ENCODE measurements at regions not wholly inside any gene's neighbourhood (a gene's known extent, or its start where the extent isn't known, plus 50 kb on each side); places are given as distances from the start of the nearest gene placed in this dataset.

DNA sequence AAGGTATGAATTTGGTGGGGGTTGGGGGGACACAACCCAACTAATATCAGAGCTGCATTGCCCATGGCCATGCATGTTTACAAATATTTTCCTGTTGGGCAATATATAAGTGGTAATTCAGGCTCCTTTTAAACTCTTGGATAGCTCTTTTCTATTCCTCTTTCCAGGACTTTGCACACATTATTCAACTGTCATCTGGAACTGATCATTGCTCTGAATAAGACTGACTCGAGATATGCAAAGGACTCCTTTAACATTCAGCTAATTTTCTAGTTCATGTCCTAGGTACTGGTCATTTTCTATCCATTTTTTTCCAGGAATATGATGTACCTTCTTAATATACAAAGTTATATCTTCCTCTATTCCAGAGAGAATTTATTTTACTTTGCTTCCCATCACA is 89.5 kb upstream of the STK32A start:
- TF ChIP-seq, protein P1, sequence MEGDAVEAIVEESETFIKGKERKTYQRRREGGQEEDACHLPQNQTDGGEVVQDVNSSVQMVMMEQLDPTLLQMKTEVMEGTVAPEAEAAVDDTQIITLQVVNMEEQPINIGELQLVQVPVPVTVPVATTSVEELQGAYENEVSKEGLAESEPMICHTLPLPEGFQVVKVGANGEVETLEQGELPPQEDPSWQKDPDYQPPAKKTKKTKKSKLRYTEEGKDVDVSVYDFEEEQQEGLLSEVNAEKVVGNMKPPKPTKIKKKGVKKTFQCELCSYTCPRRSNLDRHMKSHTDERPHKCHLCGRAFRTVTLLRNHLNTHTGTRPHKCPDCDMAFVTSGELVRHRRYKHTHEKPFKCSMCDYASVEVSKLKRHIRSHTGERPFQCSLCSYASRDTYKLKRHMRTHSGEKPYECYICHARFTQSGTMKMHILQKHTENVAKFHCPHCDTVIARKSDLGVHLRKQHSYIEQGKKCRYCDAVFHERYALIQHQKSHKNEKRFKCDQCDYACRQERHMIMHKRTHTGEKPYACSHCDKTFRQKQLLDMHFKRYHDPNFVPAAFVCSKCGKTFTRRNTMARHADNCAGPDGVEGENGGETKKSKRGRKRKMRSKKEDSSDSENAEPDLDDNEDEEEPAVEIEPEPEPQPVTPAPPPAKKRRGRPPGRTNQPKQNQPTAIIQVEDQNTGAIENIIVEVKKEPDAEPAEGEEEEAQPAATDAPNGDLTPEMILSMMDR (IDR thresholded peaks at IDR 0.05; ENCODE audit: insufficient read depth, low read length, severe bottlenecking): no peak
- H3K4me3 ChIP-seq (ENCODE audit: low read depth, low read length): no peak overlapping the region
- no peaks in the 10 kb centered on the region for H3K36me3 ChIP-seq (ENCODE audit: control insufficient read depth, insufficient read depth, low read length)
- DNase-seq (ENCODE audit: low read depth): no peak
- no peak for FAIRE-seq
- H3K27me3 ChIP-seq (ENCODE audit: control insufficient read depth, insufficient read depth, low read length): no peaks in the 10 kb centered on the region

DNA sequence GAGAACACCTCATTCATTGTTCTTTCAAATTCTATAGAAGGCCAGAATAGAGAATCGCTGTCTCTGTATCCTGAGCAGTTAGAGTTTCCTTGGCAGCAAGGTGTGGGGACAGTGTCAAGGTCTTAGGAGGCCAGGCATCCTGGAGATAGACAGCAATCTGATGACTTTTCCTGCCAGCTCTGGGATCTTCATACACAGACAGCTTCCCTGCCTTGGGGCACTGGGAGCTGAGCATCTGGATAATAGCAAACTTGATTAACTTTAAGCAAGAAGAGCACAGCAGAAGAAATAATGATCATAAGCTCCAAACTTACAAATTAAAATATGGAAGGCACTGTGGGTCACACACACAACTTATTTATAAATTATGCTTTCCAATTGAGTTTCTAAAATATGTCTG is 86.1 kb upstream of the STK32A start:
- Histone ChIP-seq H3K27me3 (ENCODE audit: control insufficient read depth, insufficient read depth, low read length) (no peaks in the 10 kb centered on the region), H3K4me3 (ENCODE audit: low read depth, low read length) (no peak overlapping the region), H3K36me3 (ENCODE audit: control insufficient read depth, insufficient read depth, low read length) (no peaks in the 10 kb centered on the region)
- no peak for DNase-seq (ENCODE audit: low read depth)
- no peak for FAIRE-seq
- TF ChIP-seq, protein P1 (IDR thresholded peaks at IDR 0.05; ENCODE audit: insufficient read depth, low read length, severe bottlenecking): no peak

DNA sequence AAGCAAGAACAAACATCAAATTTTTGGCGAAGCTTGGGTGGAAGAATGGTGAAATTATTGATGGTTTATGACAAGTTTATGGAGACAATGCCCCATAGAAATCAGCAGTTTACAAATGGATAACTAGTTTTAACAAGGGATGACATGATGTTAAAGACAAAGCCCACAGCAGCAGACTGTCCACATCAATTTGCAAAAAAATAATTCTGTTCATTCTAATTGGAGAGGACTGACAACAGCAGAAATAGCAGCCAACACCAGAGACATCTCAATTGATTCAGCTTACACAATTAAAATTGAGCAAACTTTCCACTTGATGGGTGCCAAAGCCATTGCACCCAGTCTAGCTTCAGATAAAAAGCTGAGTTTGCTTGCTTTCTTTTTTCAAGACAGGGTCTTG is 82.7 kb upstream of the STK32A start:
- DNase-seq (ENCODE audit: low read depth) (no peak), FAIRE-seq (no peak)
- Histone ChIP-seq H3K36me3 (ENCODE audit: control insufficient read depth, insufficient read depth, low read length) (no peaks in the 10 kb centered on the region), H3K4me3 (ENCODE audit: low read depth, low read length) (no peak overlapping the region), H3K27me3 (ENCODE audit: control insufficient read depth, insufficient read depth, low read length) (no peaks in the 10 kb centered on the region)
- TF ChIP-seq, protein P1 (IDR thresholded peaks at IDR 0.05; ENCODE audit: insufficient read depth, low read length, severe bottlenecking): no peak

DNA sequence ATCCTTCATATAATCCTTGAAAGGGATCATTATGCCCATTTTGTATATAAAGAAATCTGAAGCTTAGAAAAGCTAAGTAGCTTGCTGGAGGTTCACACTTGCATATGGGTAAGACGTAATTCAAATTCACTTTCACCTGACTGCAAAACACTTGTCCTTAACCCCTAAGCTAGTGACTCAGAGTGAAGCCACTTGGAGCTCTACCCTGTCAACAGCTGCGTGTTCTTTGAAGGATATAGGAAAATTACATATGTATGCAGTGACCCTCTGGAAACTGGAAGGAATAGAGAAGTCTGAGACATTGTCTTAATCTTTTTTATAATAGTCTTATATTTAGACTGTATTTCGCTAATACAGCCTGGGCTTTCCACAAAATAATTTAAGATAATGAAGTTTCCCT is 80.0 kb upstream of the STK32A start:
- no peaks in the 10 kb centered on the region for H3K27me3 ChIP-seq (ENCODE audit: control insufficient read depth, insufficient read depth, low read length)
- H3K4me3 ChIP-seq (ENCODE audit: low read depth, low read length): no peak overlapping the region
- no peak for FAIRE-seq
- H3K36me3 ChIP-seq (ENCODE audit: control insufficient read depth, insufficient read depth, low read length): no peaks in the 10 kb centered on the region
- no peak for DNase-seq (ENCODE audit: low read depth)
- TF ChIP-seq, protein P1 (IDR thresholded peaks at IDR 0.05; ENCODE audit: insufficient read depth, low read length, severe bottlenecking): no peak

DNA sequence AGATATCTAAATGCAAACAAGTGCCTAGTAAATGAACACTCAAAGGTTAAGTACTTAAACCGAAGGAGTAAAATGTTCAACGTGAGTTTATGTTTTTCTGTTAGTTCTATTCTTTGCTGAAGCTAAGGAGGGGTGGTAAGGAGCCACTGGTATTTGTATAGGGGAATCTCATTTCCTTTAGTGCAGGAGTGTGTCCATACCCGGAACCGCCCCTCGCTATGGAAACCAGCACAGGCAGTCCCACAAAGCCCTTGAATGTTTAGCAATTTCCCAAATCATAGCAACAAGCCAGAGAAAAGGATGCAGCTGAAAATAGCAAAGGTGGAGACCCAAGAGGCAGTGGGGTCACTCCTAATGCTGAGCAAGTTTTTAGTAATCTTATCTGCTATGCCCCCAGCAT is 78.8 kb upstream of the STK32A start:
- TF ChIP-seq, protein P1 (IDR thresholded peaks at IDR 0.05; ENCODE audit: insufficient read depth, low read length, severe bottlenecking): no peak
- DNase-seq (ENCODE audit: low read depth) (no peak), FAIRE-seq (no peak)
- Histone ChIP-seq H3K4me3 (ENCODE audit: low read depth, low read length) (no peak overlapping the region), H3K27me3 (ENCODE audit: control insufficient read depth, insufficient read depth, low read length) (no peaks in the 10 kb centered on the region), H3K36me3 (ENCODE audit: control insufficient read depth, insufficient read depth, low read length) (no peaks in the 10 kb centered on the region)

DNA sequence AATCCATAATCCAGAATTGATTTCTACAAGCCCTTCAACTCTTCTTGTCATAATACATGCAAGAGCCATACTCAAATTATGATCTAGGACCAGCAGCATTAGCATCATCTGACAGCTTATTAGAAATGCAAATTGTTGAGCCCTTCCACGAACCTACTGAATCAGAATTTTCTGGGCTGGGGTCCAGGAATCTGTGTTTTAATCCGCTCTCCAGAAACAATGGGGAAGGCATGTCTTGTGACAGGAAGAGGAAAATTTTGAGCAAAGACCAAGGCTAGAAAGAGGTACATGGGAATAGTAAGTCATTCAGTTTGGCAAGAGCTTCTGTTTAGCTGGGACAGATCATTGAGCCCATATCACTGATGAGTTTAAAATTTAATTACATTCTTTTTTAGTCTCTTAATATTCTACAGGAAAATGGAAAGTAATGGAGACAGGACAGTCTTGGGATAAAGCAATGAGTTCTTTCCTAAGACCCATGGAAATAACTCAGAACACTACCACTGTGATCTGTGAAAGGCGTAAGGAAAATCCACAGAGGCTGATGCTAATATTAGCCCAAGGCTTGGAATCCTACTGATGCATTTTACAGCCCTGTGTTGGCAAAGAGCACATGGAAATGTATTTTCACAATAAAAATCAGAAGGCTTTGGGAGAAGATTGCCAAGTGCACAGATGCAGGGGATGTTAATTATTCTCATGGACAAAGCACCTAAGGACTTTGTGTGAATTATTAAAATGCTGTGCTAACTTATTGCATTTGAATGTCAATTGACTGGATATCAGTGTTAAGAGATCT is 73.7 kb upstream of the STK32A start:
- Histone ChIP-seq H3K4me3 (ENCODE audit: low read depth, low read length) (no peak overlapping the region), H3K27me3 (ENCODE audit: control insufficient read depth, insufficient read depth, low read length) (peaks cover 1% of the 10 kb centered on the region), H3K36me3 (ENCODE audit: control insufficient read depth, insufficient read depth, low read length) (no peaks in the 10 kb centered on the region)
- DNase-seq (ENCODE audit: low read depth) (no peak), FAIRE-seq (no peak)
- TF ChIP-seq, protein P1 (IDR thresholded peaks at IDR 0.05; ENCODE audit: insufficient read depth, low read length, severe bottlenecking): no peak

All from bronchial epithelial cell (primary cell).